K562 (cell line): ENCODE measurements at regions not wholly inside any gene's neighbourhood (a gene's known extent, or its start where the extent isn't known, plus 50 kb on each side); places are given as distances from the start of the nearest gene placed in this dataset.

ENCODE experiments used
- ATAC-seq: fragments of 200-7000 bp; cut with Tn5 transposase; 3 replicates; pipeline ENCODE4 v1.9.1; 2020; ENCODE audit warnings: moderate library complexity
- BruUV-seq: library from RNA; stranded (reverse); fragments of 400-500 nt; replicated peaks from 2 replicates; lab custom pipeline; 2021; lab: Mats Ljungman, UMichigan
- CTCF ChIA-PET: fragments of 300-600 bp; formaldehyde crosslinking; extraction: SDS; loops from one replicate; lab custom pipeline; 2021; ENCODE audit warnings: low intra/inter-chr PET ratio; lab: Yijun Ruan, JAX
- POLR2A ChIA-PET: fragments of 300-600, 350-650 bp; sonication (Branson Sonifier 250); formaldehyde crosslinking; extraction: SDS; loops from one replicate; lab custom pipeline; 2021; ENCODE audit warnings: antibody characterized with exemption, inconsistent platforms; lab: Yijun Ruan, JAX
- DNase-seq, 4 experiments: peaks; one replicate each; pipeline versions ENCODE4 v3.0.0 to v3.0.0-alpha.2; 2011 to 2018; ENCODE audit warnings: low spot score in 3 of 4, mixed read lengths in 3 of 4; ENCODE audit errors: extremely low read depth in 1 of 4
- FAIRE-seq: peaks from 2 replicates; lab custom pipeline; 2011; peaks lifted over from hg19 to GRCh38; lab: Jason Lieb, UNC
- H2AFZ ChIP-seq: 2 replicates; pipeline ENCODE4 v1.6.0; 2011; ENCODE audit warnings: low read depth, low read length, control low read depth, inconsistent platforms
- H3K27ac ChIP-seq: fragments of 200-600 bp; 3 replicates; pipeline ENCODE4 v1.8.0; 2011; ENCODE audit warnings: low read depth, mild to moderate bottlenecking, control low read depth, inconsistent platforms, low read length, moderate library complexity, mixed read lengths; ENCODE audit errors: extremely low read depth
- H3K27me3 ChIP-seq, 2 experiments: fragments of 300-600 bp in 1 of 2; 2 replicates in 1 of 2; 3 replicates in 1 of 2; pipeline versions ENCODE4 v1.6.0 to v1.8.0; 2011; ENCODE audit warnings: inconsistent platforms in 2 of 2, low read length in 2 of 2, mild to moderate bottlenecking in 1 of 2, mixed read lengths in 1 of 2, moderate library complexity in 1 of 2; ENCODE audit not compliant: control insufficient read depth in 2 of 2, insufficient read depth in 2 of 2
- H3K36me3 ChIP-seq: fragments of 300-600 bp; 3 replicates; pipeline ENCODE4 v1.8.0; 2011; ENCODE audit warnings: mild to moderate bottlenecking, low read length, inconsistent platforms; ENCODE audit not compliant: control insufficient read depth, insufficient read depth
- H3K4me1 ChIP-seq, 2 experiments: fragments of 200-600 bp in 1 of 2; replicated peaks in 1 of 2; 2 replicates in 1 of 2; 3 replicates in 1 of 2; pipeline versions ENCODE4 v1.5.1 to v1.8.0; 2011; ENCODE audit warnings: inconsistent platforms in 2 of 2, low read length in 2 of 2, mild to moderate bottlenecking in 1 of 2, mixed read lengths in 1 of 2, moderate library complexity in 1 of 2; ENCODE audit not compliant: control insufficient read depth in 2 of 2, insufficient read depth in 2 of 2
- H3K4me2 ChIP-seq: 2 replicates; pipeline ENCODE4 v1.6.1; 2011; ENCODE audit warnings: low read length, control low read depth, inconsistent platforms, mixed read lengths; ENCODE audit not compliant: insufficient read depth
- H3K4me3 ChIP-seq: fragments of 200-600 bp; sonication (generic), shearing (Covaris generic); 2 replicates; pipeline ENCODE4 v1.5.1; 2016; ENCODE audit warnings: control low read depth, inconsistent platforms
- H3K79me2 ChIP-seq: fragments of 200-600 bp; 3 replicates; pipeline ENCODE4 v1.8.0; 2011; ENCODE audit warnings: low read length, inconsistent platforms; ENCODE audit not compliant: control insufficient read depth, insufficient read depth
- H3K9ac ChIP-seq, 2 experiments: 2 replicates each; pipeline versions ENCODE4 v1.6.0 to v1.6.1; 2011; ENCODE audit warnings: low read depth in 2 of 2, low read length in 2 of 2, control low read depth in 1 of 2, inconsistent platforms in 1 of 2, mild to moderate bottlenecking in 1 of 2, mixed read lengths in 1 of 2; ENCODE audit not compliant: insufficient read depth in 1 of 2
- H3K9me1 ChIP-seq: one replicate; pipeline ENCODE4 v1.6.0; 2011; ENCODE audit warnings: inconsistent platforms, mild to moderate bottlenecking, low read length, moderate library complexity; ENCODE audit not compliant: control insufficient read depth, insufficient read depth
- H3K9me3 ChIP-seq: replicated peaks from 2 replicates; pipeline ENCODE4 v1.5.1; 2011; ENCODE audit warnings: low read depth, low read length, inconsistent platforms; ENCODE audit not compliant: control insufficient read depth, insufficient read depth
- H4K20me1 ChIP-seq: replicated peaks from 2 replicates; pipeline ENCODE4 v1.6.1; 2011; ENCODE audit warnings: low read length, inconsistent platforms, mixed read lengths; ENCODE audit not compliant: control insufficient read depth, insufficient read depth
- CLOCK ChIP-seq: fragments of 250-450 bp; sonication (Bioruptor Pico); IDR thresholded peaks from 2 replicates; pipeline ENCODE4 v1.4.0; 2020; ENCODE audit warnings: mild to moderate bottlenecking, moderate library complexity, borderline replicate concordance
- ETV6 ChIP-seq, 3 experiments: fragments of 150-350 bp in 1 of 3; sonication (generic) in 1 of 3; formaldehyde crosslinking in 1 of 3; IDR thresholded peaks; 2 replicates each; pipeline versions ENCODE4 v1.6.1 to v1.8.0; 2014 to 2022; ENCODE audit warnings: borderline replicate concordance in 2 of 3, low read depth in 2 of 3, antibody characterized with exemption in 1 of 3, low read length in 1 of 3, mild to moderate bottlenecking in 1 of 3, missing genetic modification reagents in 1 of 3
- FOXO4 ChIP-seq: fragments of 450-650 bp; formaldehyde crosslinking; IDR thresholded peaks from 2 replicates; pipeline ENCODE4 v1.4.0; 2020; ENCODE audit warnings: mild to moderate bottlenecking, moderate library complexity
- POLR2AphosphoS2 ChIP-seq: IDR thresholded peaks from 2 replicates; pipeline ENCODE4 v1.6.1; 2012; ENCODE audit warnings: low read length, improper control_type of control experiment
- TAF9B ChIP-seq: fragments of 450-650 bp; IDR thresholded peaks from 2 replicates; pipeline ENCODE4 v1.6.1; 2018; ENCODE audit warnings: mild to moderate bottlenecking; ENCODE audit not compliant: partially characterized antibody
- ZNF133 ChIP-seq: fragments of 250-450 bp; sonication (Bioruptor Pico); IDR thresholded peaks from 2 replicates; pipeline ENCODE4 v1.4.0; 2020; ENCODE audit warnings: mild to moderate bottlenecking
- ZNF3 ChIP-seq: fragments of 250-450 bp; sonication (Bioruptor Pico); IDR thresholded peaks from 2 replicates; pipeline ENCODE4 v1.5.0; 2021; ENCODE audit warnings: mild to moderate bottlenecking, moderate library complexity
- WGBS: fragments of 100-300 bp; shearing (Covaris generic); methylation state at CpG from one replicate; pipeline ENCODE4 v1.1.6; 2016; ENCODE audit warnings: low coverage, mixed read lengths; ENCODE audit not compliant: insufficient coverage; ENCODE audit errors: missing lambda C conversion rate; 5-methylcytosine and 5-hydroxymethylcytosine counted together
- in situ Hi-C: fragments of 300-500 bp; cut with MboI; formaldehyde crosslinking; loops from 4 replicates; pipeline ENCODE4 v1.15.0; 2018; ENCODE audit warnings: inconsistent platforms, mixed read lengths
- intact Hi-C: fragments of 100-400 bp; cut with micrococcal nuclease; formaldehyde crosslinking; loops from 2 replicates; pipeline ENCODE4 v1.14.2; 2022

GRCh38 chr1:81234237-81234636 lies 566.5 kb upstream of the ADGRL2 start (continued):
- no peak for TF ChIP-seq CLOCK (CRISPR knock-in tag)
- no peak for TF ChIP-seq POLR2AphosphoS2
- TF ChIP-seq ETV6 (IDR thresholded peaks at IDR 0.05; ENCODE audit: borderline replicate concordance in 1 of 2, low read depth in 2 of 2, low read length in 1 of 2): no peak
- TF ChIP-seq ETV6 (CRISPR knock-in tag; IDR thresholded peaks at IDR 0.05; ENCODE audit: borderline replicate concordance): no peak
- no peak for TF ChIP-seq ZNF3 (CRISPR knock-in tag)

- BruUV-seq: no TSS peak
- H3K4me3 ChIP-seq: no peak overlapping the region
- FAIRE-seq (no peak), DNase-seq (no peak), ATAC-seq (no peak)
- H3K27ac ChIP-seq: no peak overlapping the region
- no peaks in the 10 kb centered on the region; the same call in 1 of the 2 replicates for H3K9me3 ChIP-seq
- TF ChIP-seq FOXO4 (CRISPR knock-in tag) (no peak), TAF9B (no peak), ZNF133 (CRISPR knock-in tag) (no peak)
- no peaks in the 10 kb centered on the region for H3K9me1 ChIP-seq
- no peak overlapping the region for H3K4me2 ChIP-seq
- H4K20me1 ChIP-seq: no peaks in the 10 kb centered on the region
- no peaks in the 10 kb centered on the region for H3K79me2 ChIP-seq
- H3K36me3 ChIP-seq: no peaks in the 10 kb centered on the region
- no peaks in the 10 kb centered on the region for H3K27me3 ChIP-seq
- whole genome bisulfite sequencing: 0% methylated on average over 1 of the region's 1 CpG
- no peak overlapping the region for H2AFZ ChIP-seq
- intact Hi-C loops: no loop called here
- in situ Hi-C loops: no loop called here
- CTCF ChIA-PET: no interaction called here
- no peak overlapping the region for H3K9ac ChIP-seq
- POLR2A ChIA-PET: no interaction called here
- H3K4me1 ChIP-seq: no peaks in the 10 kb centered on the region
Measured at GRCh38 chr1:81233591-81233990, 567.1 kb upstream of the ADGRL2 start.
